IMR-90 (cell line): ENCODE measurements at regions not wholly inside any gene's neighbourhood (a gene's known extent, or its start where the extent isn't known, plus 50 kb on each side); places are given as distances from the start of the nearest gene placed in this dataset.

Experiments
- ATAC-seq: fragments of 200-7000 bp; cut with Tn5 transposase; 2 replicates; pipeline ENCODE4 v1.9.1; 2020; ENCODE audit warnings: low read depth, mild to moderate bottlenecking, moderate library complexity
- BruUV-seq: library from RNA; stranded (reverse); fragments of 400-500 nt; replicated peaks from 2 replicates; lab custom pipeline; 2021; lab: Mats Ljungman, UMichigan
- CTCF ChIA-PET: fragments of 300-600 bp; formaldehyde crosslinking; extraction: SDS; loops from one replicate; lab custom pipeline; 2021; ENCODE audit warnings: antibody characterized with exemption; lab: Yijun Ruan, JAX
- POLR2A ChIA-PET: fragments of 300-600 bp; sonication (Branson Sonifier 250); formaldehyde crosslinking; loops from one replicate; lab custom pipeline; 2022; ENCODE audit warnings: antibody characterized with exemption; ENCODE audit not compliant: unreplicated experiment; lab: Charles Lee
- DNase-seq: peaks from one replicate; pipeline ENCODE4 v3.0.0; 2013
- H2AFZ ChIP-seq: replicated peaks from 2 replicates; pipeline ENCODE3; 2013; ENCODE audit warnings: low read length, mild to moderate bottlenecking; ENCODE audit not compliant: poor library complexity
- H2AK5ac ChIP-seq: 2 replicates; pipeline ENCODE4 v1.6.1; 2013; ENCODE audit warnings: low read depth, low read length, inconsistent platforms
- H2AK9ac ChIP-seq: replicated peaks from 2 replicates; pipeline ENCODE3; 2013; ENCODE audit warnings: mild to moderate bottlenecking, low read depth, low read length, moderate library complexity; ENCODE audit not compliant: poor library complexity
- H2BK120ac ChIP-seq: 2 replicates; pipeline ENCODE4 v1.6.1; 2013; ENCODE audit warnings: low read depth, low read length, inconsistent platforms
- H2BK15ac ChIP-seq: 3 replicates; pipeline ENCODE4 v1.6.1; 2013; ENCODE audit warnings: low read depth, low read length, inconsistent platforms
- H2BK20ac ChIP-seq: 2 replicates; pipeline ENCODE4 v1.6.1; 2013; ENCODE audit warnings: low read depth, mild to moderate bottlenecking, inconsistent platforms, low read length, moderate library complexity
- H2BK5ac ChIP-seq: 2 replicates; pipeline ENCODE4 v1.6.1; 2013; ENCODE audit warnings: mild to moderate bottlenecking, low read depth, low read length, inconsistent platforms; ENCODE audit not compliant: poor library complexity, severe bottlenecking
- H3K14ac ChIP-seq: replicated peaks from 2 replicates; pipeline ENCODE4 v1.6.1; 2013; ENCODE audit warnings: low read depth, low read length, inconsistent platforms
- H3K18ac ChIP-seq: 2 replicates; pipeline ENCODE4 v1.6.1; 2013; ENCODE audit warnings: low read depth, low read length, control low read depth
- H3K23ac ChIP-seq: 2 replicates; pipeline ENCODE4 v1.6.1; 2013; ENCODE audit warnings: low read depth, low read length, inconsistent platforms
- H3K27ac ChIP-seq: 2 replicates; pipeline ENCODE4 v1.5.1; 2013; ENCODE audit warnings: mild to moderate bottlenecking, control low read depth, low read length; ENCODE audit not compliant: insufficient read depth
- H3K27me3 ChIP-seq: 2 replicates; pipeline ENCODE4 v1.6.1; 2013; ENCODE audit warnings: low read length; ENCODE audit not compliant: control insufficient read depth, insufficient read depth
- H3K36me3 ChIP-seq: 2 replicates; pipeline ENCODE4 v1.6.1; 2013; ENCODE audit warnings: low read length, mixed read lengths; ENCODE audit not compliant: control insufficient read depth, insufficient read depth
- H3K4ac ChIP-seq: 2 replicates; pipeline ENCODE4 v1.6.1; 2013; ENCODE audit warnings: low read depth, low read length, inconsistent platforms
- H3K4me1 ChIP-seq: 2 replicates; pipeline ENCODE4 v1.6.1; 2013; ENCODE audit warnings: low read length, mixed read lengths; ENCODE audit not compliant: control insufficient read depth, insufficient read depth
- H3K4me2 ChIP-seq: 2 replicates; pipeline ENCODE4 v1.6.1; 2013; ENCODE audit warnings: low read depth, mild to moderate bottlenecking, control low read depth, low read length, moderate library complexity
- H3K4me3 ChIP-seq: 2 replicates; pipeline ENCODE4 v1.5.1; 2013; ENCODE audit warnings: low read depth, mild to moderate bottlenecking, control low read depth, low read length, moderate library complexity; ENCODE audit not compliant: insufficient read depth
- H3K56ac ChIP-seq: 2 replicates; pipeline ENCODE4 v1.6.1; 2013; ENCODE audit warnings: low read length, inconsistent platforms; ENCODE audit not compliant: insufficient read depth; ENCODE audit errors: extremely low read depth
- H3K79me1 ChIP-seq, 2 experiments: 2 replicates each; pipeline ENCODE4 v1.6.1; 2013; ENCODE audit warnings: low read length in 2 of 2, inconsistent platforms in 1 of 2, low read depth in 1 of 2
- H3K9ac ChIP-seq: 2 replicates; pipeline ENCODE4 v1.6.1; 2013; ENCODE audit warnings: low read depth, low read length, control low read depth
- H3K9me1 ChIP-seq: 2 replicates; pipeline ENCODE4 v1.6.1; 2013; ENCODE audit warnings: low read length, inconsistent platforms; ENCODE audit not compliant: insufficient read depth
- H3K9me3 ChIP-seq: 2 replicates; pipeline ENCODE4 v1.6.1; 2013; ENCODE audit warnings: low read length; ENCODE audit not compliant: control insufficient read depth, insufficient read depth
- H4K20me1 ChIP-seq: 2 replicates; pipeline ENCODE4 v1.6.1; 2013; ENCODE audit warnings: low read length, inconsistent platforms; ENCODE audit not compliant: insufficient read depth
- H4K5ac ChIP-seq: 2 replicates; pipeline ENCODE4 v1.6.1; 2013; ENCODE audit warnings: mild to moderate bottlenecking, low read depth, low read length, control low read depth
- H4K8ac ChIP-seq, 2 experiments: 2 replicates each; pipeline ENCODE4 v1.6.1; 2013; ENCODE audit warnings: low read depth in 2 of 2, low read length in 2 of 2, control low read depth in 1 of 2, inconsistent platforms in 1 of 2
- H4K91ac ChIP-seq: 2 replicates; pipeline ENCODE4 v1.6.1; 2013; ENCODE audit warnings: low read depth, low read length, inconsistent platforms; ENCODE audit not compliant: insufficient read depth
- BHLHE40 ChIP-seq: fragments of 150-350 bp; IDR thresholded peaks from 2 replicates; pipeline ENCODE4 v1.6.1; 2016; ENCODE audit warnings: mild to moderate bottlenecking, low read depth, low read length
- CEBPB ChIP-seq: IDR thresholded peaks from 2 replicates; pipeline ENCODE4 v1.6.1; 2012; ENCODE audit warnings: low read depth, low read length, improper control_type of control experiment
- CHD1 ChIP-seq: IDR thresholded peaks from 2 replicates; pipeline ENCODE4 v1.6.1; 2012; ENCODE audit warnings: low read depth, low read length, improper control_type of control experiment
- FOS ChIP-seq: fragments of 150-350 bp; IDR thresholded peaks from 2 replicates; pipeline ENCODE4 v1.6.1; 2016; ENCODE audit warnings: low read depth, low read length
- MAFK ChIP-seq: IDR thresholded peaks from 2 replicates; pipeline ENCODE4 v1.6.1; 2012; ENCODE audit warnings: low read depth, low read length, improper control_type of control experiment
- MAZ ChIP-seq: IDR thresholded peaks from 2 replicates; pipeline ENCODE4 v1.6.1; 2012; ENCODE audit warnings: low read depth, mild to moderate bottlenecking, low read length, improper control_type of control experiment, moderate library complexity, borderline replicate concordance
- MXI1 ChIP-seq: IDR thresholded peaks from 2 replicates; pipeline ENCODE4 v1.6.1; 2012; ENCODE audit warnings: low read depth, mild to moderate bottlenecking, low read length, moderate library complexity, borderline replicate concordance
- NFE2L2 ChIP-seq: fragments of 150-350 bp; IDR thresholded peaks from 2 replicates; pipeline ENCODE4 v1.6.1; 2016; ENCODE audit warnings: low read depth, mild to moderate bottlenecking, low read length
- POLR2A ChIP-seq: IDR thresholded peaks from 2 replicates; pipeline ENCODE4 v1.6.1; 2012; ENCODE audit warnings: mild to moderate bottlenecking, low read depth, low read length
- RAD21 ChIP-seq: IDR thresholded peaks from 2 replicates; pipeline ENCODE4 v1.6.1; 2012; ENCODE audit warnings: low read length, improper control_type of control experiment
- RCOR1 ChIP-seq: IDR thresholded peaks from 2 replicates; pipeline ENCODE4 v1.6.1; 2012; ENCODE audit warnings: mild to moderate bottlenecking, low read length, improper control_type of control experiment; ENCODE audit not compliant: insufficient replicate concordance
- RFX5 ChIP-seq: IDR thresholded peaks from 2 replicates; pipeline ENCODE4 v1.8.0; 2012; ENCODE audit warnings: low read depth, mild to moderate bottlenecking, low read length, moderate library complexity
- SMC3 ChIP-seq: fragments of 150-350 bp; IDR thresholded peaks from 2 replicates; pipeline ENCODE4 v1.6.1; 2016; ENCODE audit warnings: low read depth, mild to moderate bottlenecking, antibody characterized with exemption, low read length, moderate library complexity
- WGBS, 2 experiments: methylation state at CpG; one replicate each; pipeline versions ENCODE4 v1.1.5 to v1.1.7; 2013; ENCODE audit warnings: missing lambda C conversion rate in 2 of 2; ENCODE audit not compliant: insufficient read length in 1 of 2; ENCODE audit errors: extremely low coverage in 2 of 2; 5-methylcytosine and 5-hydroxymethylcytosine counted together
- dilution Hi-C: fragments of 300-500 bp; cut with HindIII; formaldehyde crosslinking; loops from one replicate; pipeline ENCODE4 v1.14.3; 2018; ENCODE audit warnings: low sequenced_read_pairs; ENCODE audit not compliant: unreplicated experiment
- in situ Hi-C: fragments of 300-500 bp; cut with MboI; formaldehyde crosslinking; loops from 3 replicates; pipeline ENCODE4 v1.14.3; 2019; ENCODE audit warnings: low sequenced_read_pairs, inconsistent platforms, mixed read lengths
- intact Hi-C: fragments of 100-400 bp; cut with micrococcal nuclease; formaldehyde crosslinking; loops from 2 replicates; pipeline ENCODE4 v1.10.0; 2022
- TF ChIP-seq, protein P1 (sequence below): conservative IDR thresholded peaks from 2 replicates; pipeline ENCODE4 v1.5.1; 2012; ENCODE audit warnings: mild to moderate bottlenecking, low read depth, low read length, improper control_type of control experiment
- TF ChIP-seq, protein P2 (sequence below): fragments of 150-350 bp; IDR thresholded peaks from 2 replicates; pipeline ENCODE4 v1.6.1; 2017; ENCODE audit warnings: mild to moderate bottlenecking, antibody characterized with exemption, low read length, low read depth
- TF ChIP-seq, protein P3 (sequence below): fragments of 150-350 bp; IDR thresholded peaks from 2 replicates; pipeline ENCODE4 v1.6.1; 2016; ENCODE audit warnings: low read depth, mild to moderate bottlenecking, low read length, moderate library complexity, borderline replicate concordance

- H3K27me3 ChIP-seq = peaks cover 23% of the 10 kb centered on the region
- H2AK9ac ChIP-seq = peak overlapping the region; percentile 28
- H3K9me3 ChIP-seq = no peaks in the 10 kb centered on the region
- no peaks in the 10 kb centered on the region for H3K79me1 ChIP-seq
- H3K9ac ChIP-seq = no peak overlapping the region
- no peak overlapping the region for H3K4ac ChIP-seq
- H4K91ac ChIP-seq = no peak overlapping the region
- H4K8ac ChIP-seq = no peak overlapping the region
- H2AK5ac ChIP-seq = no peak overlapping the region; the same call in 1 of the 2 replicates
- ChIA-PET POLR2A (no interaction called here), CTCF (no interaction called here)
- H3K23ac ChIP-seq = no peak overlapping the region
- no peak for ATAC-seq
- no peak overlapping the region for H3K56ac ChIP-seq
- H3K4me3 ChIP-seq = no peak overlapping the region
- peak; percentile 28 for DNase-seq
- in situ Hi-C loops = no loop called here
- no peaks in the 10 kb centered on the region for H4K20me1 ChIP-seq
- no peaks in the 10 kb centered on the region for H3K36me3 ChIP-seq
- no peak overlapping the region for H2BK5ac ChIP-seq
- H3K18ac ChIP-seq = no peak overlapping the region
- H3K27ac ChIP-seq = no peak overlapping the region
- no peak overlapping the region for H3K14ac ChIP-seq
- intact Hi-C loops = no loop called here
- no peak overlapping the region for H2BK15ac ChIP-seq
- H3K4me2 ChIP-seq = no peak overlapping the region
- TF ChIP-seq POLR2A = no peak
- no peak for TF ChIP-seq CHD1
- no peak for TF ChIP-seq NFE2L2
- no peak for TF ChIP-seq CEBPB
- no peak for TF ChIP-seq FOS
- TF ChIP-seq, protein P1, sequence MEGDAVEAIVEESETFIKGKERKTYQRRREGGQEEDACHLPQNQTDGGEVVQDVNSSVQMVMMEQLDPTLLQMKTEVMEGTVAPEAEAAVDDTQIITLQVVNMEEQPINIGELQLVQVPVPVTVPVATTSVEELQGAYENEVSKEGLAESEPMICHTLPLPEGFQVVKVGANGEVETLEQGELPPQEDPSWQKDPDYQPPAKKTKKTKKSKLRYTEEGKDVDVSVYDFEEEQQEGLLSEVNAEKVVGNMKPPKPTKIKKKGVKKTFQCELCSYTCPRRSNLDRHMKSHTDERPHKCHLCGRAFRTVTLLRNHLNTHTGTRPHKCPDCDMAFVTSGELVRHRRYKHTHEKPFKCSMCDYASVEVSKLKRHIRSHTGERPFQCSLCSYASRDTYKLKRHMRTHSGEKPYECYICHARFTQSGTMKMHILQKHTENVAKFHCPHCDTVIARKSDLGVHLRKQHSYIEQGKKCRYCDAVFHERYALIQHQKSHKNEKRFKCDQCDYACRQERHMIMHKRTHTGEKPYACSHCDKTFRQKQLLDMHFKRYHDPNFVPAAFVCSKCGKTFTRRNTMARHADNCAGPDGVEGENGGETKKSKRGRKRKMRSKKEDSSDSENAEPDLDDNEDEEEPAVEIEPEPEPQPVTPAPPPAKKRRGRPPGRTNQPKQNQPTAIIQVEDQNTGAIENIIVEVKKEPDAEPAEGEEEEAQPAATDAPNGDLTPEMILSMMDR = no peak
- TF ChIP-seq SMC3 = no peak
- TF ChIP-seq RAD21 = no peak
- no peak for TF ChIP-seq MXI1
- TF ChIP-seq, protein P2, sequence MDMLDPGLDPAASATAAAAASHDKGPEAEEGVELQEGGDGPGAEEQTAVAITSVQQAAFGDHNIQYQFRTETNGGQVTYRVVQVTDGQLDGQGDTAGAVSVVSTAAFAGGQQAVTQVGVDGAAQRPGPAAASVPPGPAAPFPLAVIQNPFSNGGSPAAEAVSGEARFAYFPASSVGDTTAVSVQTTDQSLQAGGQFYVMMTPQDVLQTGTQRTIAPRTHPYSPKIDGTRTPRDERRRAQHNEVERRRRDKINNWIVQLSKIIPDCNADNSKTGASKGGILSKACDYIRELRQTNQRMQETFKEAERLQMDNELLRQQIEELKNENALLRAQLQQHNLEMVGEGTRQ = no peak
- TF ChIP-seq RCOR1 = no peak
- no peak for TF ChIP-seq RFX5
- no peak for TF ChIP-seq BHLHE40
- TF ChIP-seq, protein P3, sequence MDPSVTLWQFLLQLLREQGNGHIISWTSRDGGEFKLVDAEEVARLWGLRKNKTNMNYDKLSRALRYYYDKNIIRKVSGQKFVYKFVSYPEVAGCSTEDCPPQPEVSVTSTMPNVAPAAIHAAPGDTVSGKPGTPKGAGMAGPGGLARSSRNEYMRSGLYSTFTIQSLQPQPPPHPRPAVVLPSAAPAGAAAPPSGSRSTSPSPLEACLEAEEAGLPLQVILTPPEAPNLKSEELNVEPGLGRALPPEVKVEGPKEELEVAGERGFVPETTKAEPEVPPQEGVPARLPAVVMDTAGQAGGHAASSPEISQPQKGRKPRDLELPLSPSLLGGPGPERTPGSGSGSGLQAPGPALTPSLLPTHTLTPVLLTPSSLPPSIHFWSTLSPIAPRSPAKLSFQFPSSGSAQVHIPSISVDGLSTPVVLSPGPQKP = no peak
- TF ChIP-seq MAFK = no peak
- no peak for TF ChIP-seq MAZ
- no peak overlapping the region for H4K5ac ChIP-seq
- no peak overlapping the region for H2BK120ac ChIP-seq
- no peak overlapping the region for H2BK20ac ChIP-seq
- peak overlapping the region; percentile 32 for H2AFZ ChIP-seq
- dilution Hi-C loops = no loop called here
- H3K9me1 ChIP-seq = 0 out of 2 replicates have a peak, but pooled peaks cover 2% of the 10 kb centered on the region
- 79% methylated on average over 9 of the region's 24 CpGs; no CpG with 5 or more reads in 1 of the 2 experiments for WGBS, 2 experiments
- H3K4me1 ChIP-seq = no peaks in the 10 kb centered on the region
- BruUV-seq = no TSS peak
Measured at GRCh38 chr21:43306911-43307676, 119.8 kb downstream of the SIK1 start.
